ENCODE measurements at regions not wholly inside any gene's neighbourhood (a gene's known extent, or its start where the extent isn't known, plus 50 kb on each side); places are given as distances from the start of the nearest gene placed in this dataset.

DNA sequence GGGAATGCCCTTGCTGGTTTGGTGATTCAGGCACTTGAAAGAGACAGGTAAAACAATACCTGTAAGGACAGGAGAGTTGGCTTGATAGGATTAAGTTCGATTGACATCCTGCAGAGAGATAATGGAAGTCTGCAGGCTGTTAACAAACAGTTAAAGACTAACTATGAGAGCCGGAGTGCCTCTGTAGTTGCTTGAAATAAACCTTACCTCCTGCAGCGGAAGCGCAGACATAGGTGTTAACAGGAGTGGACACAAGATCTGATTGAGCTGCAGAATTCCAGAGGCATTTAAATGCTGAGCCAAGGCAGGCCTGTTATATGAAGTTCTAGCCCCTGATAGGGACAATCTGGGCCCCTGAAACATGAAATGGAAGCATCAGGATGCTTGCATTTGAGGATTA, 416.7 kb upstream of the MAOA start:
- H2AK5ac ChIP-seq (ENCODE audit: low read depth, low read length): no peak overlapping the region
- no peaks in the 10 kb centered on the region for H3K4me1 ChIP-seq (replicated peaks in 1 of 4; ENCODE audit: control insufficient read depth in 3 of 4, insufficient read depth in 4 of 4, low read length in 3 of 4)
- H4K91ac ChIP-seq (replicated peaks; ENCODE audit: insufficient read length, low read length): no peak overlapping the region
- no peak overlapping the region for H3K56ac ChIP-seq (replicated peaks; ENCODE audit: insufficient read length, low read depth, low read length)
- H3K79me1 ChIP-seq (ENCODE audit: low read depth, low read length): no peaks in the 10 kb centered on the region
- ChIA-PET POLR2A (ENCODE audit: partially characterized antibody) (no interaction called here), CTCF (ENCODE audit: partially characterized antibody) (no interaction called here)
- no peak overlapping the region for H2BK5ac ChIP-seq (ENCODE audit: low read depth, low read length)
- no peak overlapping the region for H3K4me2 ChIP-seq (ENCODE audit: insufficient read depth in 1 of 2, low read depth in 2 of 2, low read length in 2 of 2)
- H4K5ac ChIP-seq (ENCODE audit: insufficient read length, low read depth, low read length): no peak overlapping the region
- H4K8ac ChIP-seq (ENCODE audit: extremely low read depth, insufficient read depth, low read length): no peak overlapping the region
- no peak overlapping the region for H3K23ac ChIP-seq (ENCODE audit: insufficient read length)
- FAIRE-seq (no peak), DNase-seq (ENCODE audit: low read depth in 1 of 2, low spot score in 2 of 2) (no peak)
- H2AFZ ChIP-seq (ENCODE audit: low read length): no peak overlapping the region
- H4K20me1 ChIP-seq (replicated peaks in 1 of 2; ENCODE audit: control insufficient read depth in 1 of 2, insufficient read depth in 2 of 2, low read length in 2 of 2): no peaks in the 10 kb centered on the region
- H3K23me2 ChIP-seq (ENCODE audit: low read depth, low read length): no peaks in the 10 kb centered on the region
- no peaks in the 10 kb centered on the region for H3K27me3 ChIP-seq (replicated peaks in 1 of 4; ENCODE audit: control insufficient read depth in 3 of 4, extremely low read depth in 1 of 4, insufficient read depth in 3 of 4, low read length in 3 of 4)
- no peak overlapping the region for H3K18ac ChIP-seq (ENCODE audit: extremely low read depth, low read length)
- no peaks in the 10 kb centered on the region for H3K36me3 ChIP-seq (ENCODE audit: control insufficient read depth in 2 of 4, insufficient read depth in 4 of 4, low read length in 3 of 4)
- H3K4ac ChIP-seq (replicated peaks; ENCODE audit: insufficient read length, low read depth, low read length): no peak overlapping the region
- no peak overlapping the region for H3K9ac ChIP-seq (replicated peaks in 1 of 4; ENCODE audit: extremely low read depth in 1 of 4, low read depth in 3 of 4, low read length in 3 of 4)
- no peak overlapping the region for H3K4me3 ChIP-seq (ENCODE audit: extremely low read depth in 1 of 4, insufficient read depth in 2 of 4, low read depth in 3 of 4, low read length in 4 of 4)
- no peak for TF ChIP-seq RBBP5 (IDR thresholded peaks at IDR 0.05; ENCODE audit: borderline replicate concordance, low read depth, low read length)
- TF ChIP-seq RXRA (IDR thresholded peaks at IDR 0.05; ENCODE audit: insufficient read depth, low read depth, low read length): no peak
- no peak for TF ChIP-seq KDM4A (IDR thresholded peaks at IDR 0.05; ENCODE audit: low read depth, low read length, severe bottlenecking)
- no peak for TF ChIP-seq TBP (IDR thresholded peaks at IDR 0.05; ENCODE audit: low read depth, low read length)
- no peak for TF ChIP-seq SP2 (IDR thresholded peaks at IDR 0.05; ENCODE audit: low read length)
- TF ChIP-seq, protein P1, sequence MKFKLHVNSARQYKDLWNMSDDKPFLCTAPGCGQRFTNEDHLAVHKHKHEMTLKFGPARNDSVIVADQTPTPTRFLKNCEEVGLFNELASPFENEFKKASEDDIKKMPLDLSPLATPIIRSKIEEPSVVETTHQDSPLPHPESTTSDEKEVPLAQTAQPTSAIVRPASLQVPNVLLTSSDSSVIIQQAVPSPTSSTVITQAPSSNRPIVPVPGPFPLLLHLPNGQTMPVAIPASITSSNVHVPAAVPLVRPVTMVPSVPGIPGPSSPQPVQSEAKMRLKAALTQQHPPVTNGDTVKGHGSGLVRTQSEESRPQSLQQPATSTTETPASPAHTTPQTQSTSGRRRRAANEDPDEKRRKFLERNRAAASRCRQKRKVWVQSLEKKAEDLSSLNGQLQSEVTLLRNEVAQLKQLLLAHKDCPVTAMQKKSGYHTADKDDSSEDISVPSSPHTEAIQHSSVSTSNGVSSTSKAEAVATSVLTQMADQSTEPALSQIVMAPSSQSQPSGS (IDR thresholded peaks at IDR 0.05; ENCODE audit: low read length): no peak
- TF ChIP-seq SIRT6 (IDR thresholded peaks at IDR 0.05; ENCODE audit: low read length): no peak
- no peak for TF ChIP-seq SAP30 (IDR thresholded peaks at IDR 0.05; ENCODE audit: insufficient read depth, insufficient replicate concordance, low read length)
- TF ChIP-seq HDAC2 (IDR thresholded peaks at IDR 0.05; ENCODE audit: borderline replicate concordance in 1 of 2, low read depth in 2 of 2, low read length in 2 of 2): no peak
- TF ChIP-seq TEAD4 (IDR thresholded peaks at IDR 0.05; ENCODE audit: low read depth, low read length): no peak
- TF ChIP-seq CTBP2 (IDR thresholded peaks at IDR 0.05; ENCODE audit: borderline replicate concordance, insufficient read depth, insufficient read length, low read length): no peak
- no peak for TF ChIP-seq CHD1 (IDR thresholded peaks at IDR 0.05; ENCODE audit: low read depth, low read length)
- TF ChIP-seq RAD21 (IDR thresholded peaks at IDR 0.05 in 1 of 2, conservative IDR thresholded peaks at IDR 0.05 in 1 of 2; ENCODE audit: low read depth in 2 of 2, low read length in 2 of 2): no peak
- H2BK15ac ChIP-seq (ENCODE audit: low read length): no peak overlapping the region
- no peak overlapping the region for H3K27ac ChIP-seq (ENCODE audit: low read depth, low read length)
- no peaks in the 10 kb centered on the region for H3K9me3 ChIP-seq (ENCODE audit: insufficient read depth in 2 of 2, low read depth in 1 of 2, low read length in 1 of 2)
- no peak overlapping the region for H3K14ac ChIP-seq (ENCODE audit: insufficient read length)
- WGBS, 2 experiments (ENCODE audit: extremely low coverage in 1 of 2, insufficient coverage in 1 of 2, insufficient read length in 1 of 2, insufficient replicate concordance in 2 of 2, low coverage in 1 of 2, low lambda C conversion rate in 2 of 2, missing lambda C conversion rate in 1 of 2): 95% methylated on average over 4 of the region's 4 CpGs; no CpG with 5 or more reads in 1 of the 2 experiments
- H3K79me2 ChIP-seq (ENCODE audit: control insufficient read depth in 1 of 2, insufficient read depth in 2 of 2, low read length in 2 of 2): no peaks in the 10 kb centered on the region
- H2BK120ac ChIP-seq (replicated peaks; ENCODE audit: low read depth, low read length): no peak overlapping the region
- H2BK20ac ChIP-seq (ENCODE audit: low read length): no peak overlapping the region
- H2BK12ac ChIP-seq (ENCODE audit: low read depth, low read length): no peak overlapping the region
